Heart right ventricle (tissue), 16 donors: ENCODE measurements at regions not wholly inside any gene's neighbourhood (a gene's known extent, or its start where the extent isn't known, plus 50 kb on each side); places are given as distances from the start of the nearest gene placed in this dataset.

Experiments used
- ATAC-seq, 8 donors: fragments of 200-7000 bp; cut with Tn5 transposase; one replicate each; pipeline ENCODE4 v1.9.1; 2020; ENCODE audit warnings: mild to moderate bottlenecking in 8 of 8, moderate library complexity in 8 of 8, moderate number of reproducible peaks in 1 of 8
- DNase-seq, 2 donors: peaks; one replicate each; pipeline ENCODE4 v3.0.0-alpha.2; 2020
- H3K27ac ChIP-seq, 10 donors: fragments of 200-600 bp; sonication (generic) in 2 of 10; one replicate each; pipeline versions ENCODE4 v1.5.0 to v1.8.0; 2020 to 2022; ENCODE audit warnings: mild to moderate bottlenecking in 3 of 10
- H3K27me3 ChIP-seq, 7 donors: fragments of 200-600 bp; one replicate each; pipeline ENCODE4 v1.8.0; 2021 to 2022; ENCODE audit warnings: mild to moderate bottlenecking in 2 of 7
- H3K36me3 ChIP-seq, 9 donors: fragments of 200-600 bp; sonication (generic) in 1 of 9; one replicate each; pipeline versions ENCODE4 v1.5.0 to v1.8.0; 2020 to 2022; ENCODE audit warnings: mild to moderate bottlenecking in 2 of 9
- H3K4me1 ChIP-seq, 9 donors: fragments of 200-600 bp; sonication (generic) in 1 of 9; one replicate each; pipeline versions ENCODE4 v1.5.0 to v1.8.0; 2020 to 2022; ENCODE audit warnings: mild to moderate bottlenecking in 4 of 9
- H3K4me3 ChIP-seq, 10 donors: fragments of 200-600 bp; sonication (generic) in 2 of 10; one replicate each; pipeline versions ENCODE4 v1.5.0 to v1.8.0; 2020 to 2022; ENCODE audit warnings: mild to moderate bottlenecking in 7 of 10, moderate library complexity in 2 of 10
- H3K9me3 ChIP-seq, 11 donors: fragments of 200-600 bp in 10 of 11; sonication (generic) in 2 of 11; one replicate each; pipeline versions ENCODE4 v1.5.0 to v1.8.0; 2013 to 2022; ENCODE audit warnings: mild to moderate bottlenecking in 2 of 11, control low read depth in 1 of 11, moderate library complexity in 1 of 11
- CTCF ChIP-seq, 9 donors: fragments of 200-600 bp; sonication (generic) in 2 of 9; IDR thresholded peaks; one replicate each; pipeline versions ENCODE4 v1.5.0 to v1.8.0; 2021 to 2022; ENCODE audit warnings: antibody characterized with exemption in 9 of 9, mild to moderate bottlenecking in 5 of 9, moderate library complexity in 1 of 9
- WGBS, 2 donors: extraction: QIAGEN DNeasy Blood & Tissue Kit; methylation state at CpG; one replicate each; pipeline ENCODE4 v1.1.7; 2013; ENCODE audit warnings: inconsistent platforms in 1 of 2; 5-methylcytosine and 5-hydroxymethylcytosine counted together
- intact Hi-C, 10 donors: fragments of 100-400 bp; cut with DNase I; formaldehyde crosslinking; loops; one replicate each; pipeline versions ENCODE4 v1.11.1 to v1.14.2; 2022
- donor health status: Arrhythmogenic right ventricular cardiomyopathy.
- donor health status: ischemic (EF 13 %, LVEDD 7.1; RV severe dilation, severe dysfunction).
- donor health status: healthy with polysubstance abuse.
- donor health status: DM: no; HTN: yes; CAD: no.
- donor health status: DM: no; HTN: no; CAD: no.
- donor health status: ischemic (EF 25% LVEDD 6.9; RV normal size, moderate dysfunction).
- donor health status: ischemic (EF 25% LVEDD 5.7; RV mildly dilated, moderate dysfunction).
- donor health status: healthy.
- donor health status: DM: yes; HTN: yes; CAD: no.
- donor health status: Ischemic cardiomyopathy.
- donor health status: ischemic (EF 35%, LVEDD 5.7; RV mildly dilated, moderate dysfunction).
- donor health status: nonischemic (EF 11% LVEDD 7.7; RV severe dilation, severe dysfunction).
- donor health status: DM: yes; HTN: yes; CAD: no.
- donor health status: PGD.
- donor health status: ischemic (EF 29% LVEDD 5.4; RV normal size, mild dysfunction).
- donor health status: nonischemic (EF 23%, LVEDD 6.1; RV moderate dilation, normal function).

DNA sequence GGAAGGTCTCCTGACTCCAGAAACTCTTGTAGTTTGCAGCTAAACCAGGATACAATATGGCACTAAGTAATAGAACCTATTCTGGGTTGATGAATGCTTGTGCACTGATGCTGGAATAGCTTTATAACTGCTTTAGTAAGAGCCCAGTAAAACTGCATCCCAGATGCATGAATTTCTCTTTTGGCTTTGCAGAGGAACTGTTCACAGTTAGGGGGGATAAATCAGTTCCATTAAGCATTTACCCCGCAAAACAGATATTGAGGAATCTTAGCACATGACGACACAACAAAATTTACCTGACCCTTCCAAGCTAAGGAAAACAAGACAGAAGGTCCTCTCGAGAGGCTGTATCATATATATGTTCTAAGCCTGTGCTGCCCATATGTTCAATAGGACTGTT is 457.4 kb downstream of the FOXG1 start:
- H3K27ac ChIP-seq, result no peak overlapping the region
- intact Hi-C loops, result no loop called here
- H3K9me3 ChIP-seq, result no peaks in the 10 kb centered on the region
- WGBS, 2 donors, result 76 to 85% methylated on average over 3 of the region's 3 CpGs
- no peak for TF ChIP-seq CTCF (IDR thresholded peaks at IDR 0.05)
- H3K27me3 ChIP-seq, result peaks cover 0 to 17% (median 0%) of the 10 kb centered on the region in 7 donors
- no peaks in the 10 kb centered on the region for H3K36me3 ChIP-seq
- DNase-seq (no peak), ATAC-seq (no peak)
- H3K4me1 ChIP-seq, result no peaks in the 10 kb centered on the region
- H3K4me3 ChIP-seq, result no peak overlapping the region

DNA sequence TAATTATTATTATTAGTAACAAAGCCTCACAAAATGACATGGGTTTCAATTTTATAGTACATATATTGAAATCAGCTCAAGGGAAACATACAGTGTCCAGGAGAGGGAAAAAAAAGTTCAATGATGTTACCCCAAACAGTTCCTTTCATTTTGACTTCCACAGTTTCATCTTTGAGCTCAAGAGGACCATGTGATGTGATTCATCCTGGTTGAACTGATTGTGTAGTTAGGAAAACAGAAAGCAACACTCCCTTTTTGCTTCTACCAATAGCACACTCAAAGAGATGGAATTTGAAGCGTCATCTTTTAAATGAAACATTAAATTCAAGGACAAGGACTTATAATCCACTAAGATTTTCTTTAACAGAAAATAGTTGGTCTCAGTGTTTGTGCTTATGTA is 461.0 kb downstream of the FOXG1 start:
- no peak overlapping the region for H3K4me3 ChIP-seq
- H3K36me3 ChIP-seq, result no peaks in the 10 kb centered on the region
- ATAC-seq, result no peak
- no peak overlapping the region for H3K27ac ChIP-seq
- intact Hi-C loops, result no loop called here
- H3K27me3 ChIP-seq, result no peaks in the 10 kb centered on the region
- DNase-seq, result no peak
- no peaks in the 10 kb centered on the region for H3K9me3 ChIP-seq
- 74 to 95% methylated on average over 1 of the region's 1 CpG for WGBS, 2 donors
- TF ChIP-seq CTCF (IDR thresholded peaks at IDR 0.05), result no peak
- no peaks in the 10 kb centered on the region for H3K4me1 ChIP-seq

DNA sequence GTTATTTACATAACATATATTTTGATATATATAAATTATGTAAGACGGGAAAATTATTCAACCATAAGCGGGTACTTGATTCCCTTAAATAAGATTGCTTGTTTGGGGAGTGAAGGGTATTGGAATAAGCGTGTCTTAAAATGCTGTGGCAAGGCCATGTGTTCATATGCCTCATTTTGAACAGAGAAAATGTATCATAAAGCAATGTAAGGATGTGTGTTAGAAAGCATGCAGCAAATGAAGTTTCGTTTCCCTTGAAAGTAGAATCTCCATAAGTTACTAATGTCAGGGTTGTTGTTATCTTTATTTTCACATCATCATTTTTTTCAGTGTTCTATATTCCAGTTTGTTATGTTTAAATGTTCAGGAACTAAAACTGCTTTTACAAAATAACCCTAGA is 465.6 kb downstream of the FOXG1 start:
- 77 to 82% methylated on average over 4 of the region's 4 CpGs for WGBS, 2 donors
- Histone ChIP-seq H3K36me3 (no peaks in the 10 kb centered on the region), H3K9me3 (no peaks in the 10 kb centered on the region), H3K4me1 (no peaks in the 10 kb centered on the region), H3K4me3 (no peak overlapping the region), H3K27me3 (no peaks in the 10 kb centered on the region), H3K27ac (no peak overlapping the region)
- DNase-seq (no peak), ATAC-seq (no peak)
- intact Hi-C loops, result no loop called here
- no peak for TF ChIP-seq CTCF (IDR thresholded peaks at IDR 0.05)

DNA sequence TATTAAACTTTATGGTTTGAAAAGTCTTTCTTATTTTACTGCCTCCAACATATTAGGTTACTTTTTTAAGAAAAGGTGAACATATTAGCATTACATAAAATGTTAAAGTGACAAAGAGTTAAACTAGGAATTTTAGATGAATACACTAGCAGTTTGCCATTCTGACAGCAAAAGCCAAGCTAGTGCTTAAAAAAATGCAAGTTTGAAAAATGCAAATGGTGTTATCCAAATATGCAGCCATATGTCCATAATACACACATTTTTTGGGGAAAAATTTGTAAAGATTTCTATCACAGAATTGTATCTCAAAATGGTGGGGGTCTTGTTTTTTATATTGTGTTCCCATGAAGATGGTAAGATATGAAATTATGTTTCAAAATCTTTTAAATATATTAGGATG is 466.1 kb downstream of the FOXG1 start:
- Histone ChIP-seq H3K4me3 (no peak overlapping the region), H3K4me1 (no peaks in the 10 kb centered on the region), H3K27me3 (no peaks in the 10 kb centered on the region), H3K36me3 (no peaks in the 10 kb centered on the region), H3K9me3 (no peaks in the 10 kb centered on the region), H3K27ac (no peak overlapping the region)
- no peak for DNase-seq
- ATAC-seq, result no peak
- TF ChIP-seq CTCF (IDR thresholded peaks at IDR 0.05), result no peak
- intact Hi-C loops, result no loop called here

DNA sequence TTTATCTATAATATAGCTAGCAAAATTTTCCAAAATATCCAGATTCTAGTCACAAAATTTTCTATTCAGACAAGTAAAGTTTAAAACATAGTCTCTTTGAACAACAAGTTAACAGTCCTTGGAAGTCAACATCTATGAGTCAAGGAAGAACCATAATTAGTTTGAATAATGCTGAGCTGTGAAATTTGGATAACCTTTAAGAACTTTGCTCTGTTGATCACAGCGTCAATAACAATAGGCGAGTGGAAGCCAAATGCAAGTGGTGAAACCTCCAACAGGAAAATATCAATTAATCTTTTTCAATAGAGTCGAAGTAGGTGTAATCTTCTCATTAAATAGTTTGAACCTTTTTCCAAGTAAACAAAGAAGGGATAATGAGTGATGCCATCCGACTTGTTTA is 466.6 kb downstream of the FOXG1 start:
- ATAC-seq (no peak), DNase-seq (no peak)
- TF ChIP-seq CTCF (IDR thresholded peaks at IDR 0.05), result no peak
- Histone ChIP-seq H3K27ac (no peak overlapping the region), H3K27me3 (no peaks in the 10 kb centered on the region), H3K4me1 (no peaks in the 10 kb centered on the region), H3K36me3 (no peaks in the 10 kb centered on the region), H3K9me3 (no peaks in the 10 kb centered on the region), H3K4me3 (no peak overlapping the region)
- WGBS, 2 donors, result 48 to 57% methylated on average over 4 of the region's 4 CpGs
- intact Hi-C loops, result no loop called here
